Right lobe of liver (tissue), 6 donors: ENCODE measurements at regions not wholly inside any gene's neighbourhood (a gene's known extent, or its start where the extent isn't known, plus 50 kb on each side); places are given as distances from the start of the nearest gene placed in this dataset.

Experiments used
- ATAC-seq, 4 donors: fragments of 200-7000 bp; cut with Tn5 transposase; one replicate each; pipeline ENCODE4 v1.9.1; 2020; ENCODE audit warnings: mild to moderate bottlenecking in 4 of 4, moderate library complexity in 4 of 4
- DNase-seq, 3 donors: peaks; one replicate each; pipeline ENCODE4 v3.0.0-alpha.2; 2020
- H3K27ac ChIP-seq, 3 donors: fragments of 200-600 bp; one replicate each; pipeline ENCODE4 v1.8.0; 2022
- H3K27me3 ChIP-seq, 2 donors: fragments of 200-600 bp; one replicate each; pipeline ENCODE4 v1.8.0; 2022
- H3K36me3 ChIP-seq, 4 donors: fragments of 200-600 bp; sonication (generic) in 1 of 4; one replicate each; pipeline versions ENCODE4 v1.5.1 to v1.8.0; 2017 to 2022; ENCODE audit warnings: control low read depth in 1 of 4
- H3K4me1 ChIP-seq, 4 donors: fragments of 200-600 bp; sonication (generic) in 1 of 4; one replicate each; pipeline versions ENCODE4 v1.5.1 to v1.8.0; 2017 to 2022; ENCODE audit warnings: control low read depth in 1 of 4
- H3K4me3 ChIP-seq, 3 donors: fragments of 200-600 bp; one replicate each; pipeline ENCODE4 v1.8.0; 2022
- H3K9me3 ChIP-seq, 4 donors: fragments of 200-600 bp; sonication (generic) in 1 of 4; one replicate each; pipeline versions ENCODE4 v1.5.1 to v1.8.0; 2017 to 2022; ENCODE audit warnings: control low read depth in 1 of 4
- POLR2A ChIP-seq: fragments of 450-650 bp; IDR thresholded peaks from one replicate; pipeline ENCODE4 v1.6.1; 2017; ENCODE audit warnings: antibody characterized with exemption, mild to moderate bottlenecking
- WGBS: methylation state at CpG from one replicate; pipeline ENCODE4 v1.1.6; 2018; ENCODE audit warnings: low coverage, low lambda C conversion rate; ENCODE audit not compliant: insufficient coverage; ENCODE audit errors: missing lambda C conversion rate; 5-methylcytosine and 5-hydroxymethylcytosine counted together
- intact Hi-C, 2 donors: fragments of 100-400 bp; cut with DNase I; formaldehyde crosslinking; loops; one replicate each; pipeline versions ENCODE4 v1.11.2 to v1.14.1; 2022
- TF ChIP-seq, protein P1 (sequence below), 4 donors: fragments of 200-600 bp in 3 of 4; fragments of 450-650 bp in 1 of 4; IDR thresholded peaks; one replicate each; pipeline versions ENCODE4 v1.5.1 to v1.8.0; 2016 to 2022; ENCODE audit warnings: antibody characterized with exemption in 4 of 4, mild to moderate bottlenecking in 2 of 4
- donor health status: DM: no; HTN: yes; CAD: no.
- donor health status: DM: no; HTN: no; CAD: no.
- donor health status: DM: no; HTN: no; CAD: no.
- donor health status: DM: no; HTN: yes; CAD: no.
- donor health status: DM: no; HTN: yes; CAD: no.

DNA sequence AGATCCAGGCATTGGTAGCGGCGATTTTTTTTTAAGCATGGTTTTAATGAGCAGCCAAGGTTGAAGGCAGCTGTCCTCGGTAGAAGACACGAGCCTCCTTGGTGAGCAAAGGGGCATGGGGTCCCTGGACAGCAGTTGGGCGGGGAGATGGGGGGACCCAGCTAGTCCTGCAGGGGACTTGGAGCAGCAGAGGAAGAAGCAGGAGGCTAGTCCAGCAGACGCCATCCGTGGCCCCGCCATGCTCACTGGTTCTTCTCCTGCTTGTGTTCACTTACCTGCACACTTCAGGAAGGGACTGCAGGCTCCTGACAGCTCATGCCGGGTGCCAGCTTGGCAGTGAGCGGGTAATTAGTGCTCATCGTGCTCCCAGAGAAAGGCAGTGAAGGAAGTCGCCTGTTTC is 130.2 kb upstream of the CDH5 start:
- peak in 1 of 3 donors; percentile 38 for DNase-seq
- no peak overlapping the region for H3K4me3 ChIP-seq

DNA sequence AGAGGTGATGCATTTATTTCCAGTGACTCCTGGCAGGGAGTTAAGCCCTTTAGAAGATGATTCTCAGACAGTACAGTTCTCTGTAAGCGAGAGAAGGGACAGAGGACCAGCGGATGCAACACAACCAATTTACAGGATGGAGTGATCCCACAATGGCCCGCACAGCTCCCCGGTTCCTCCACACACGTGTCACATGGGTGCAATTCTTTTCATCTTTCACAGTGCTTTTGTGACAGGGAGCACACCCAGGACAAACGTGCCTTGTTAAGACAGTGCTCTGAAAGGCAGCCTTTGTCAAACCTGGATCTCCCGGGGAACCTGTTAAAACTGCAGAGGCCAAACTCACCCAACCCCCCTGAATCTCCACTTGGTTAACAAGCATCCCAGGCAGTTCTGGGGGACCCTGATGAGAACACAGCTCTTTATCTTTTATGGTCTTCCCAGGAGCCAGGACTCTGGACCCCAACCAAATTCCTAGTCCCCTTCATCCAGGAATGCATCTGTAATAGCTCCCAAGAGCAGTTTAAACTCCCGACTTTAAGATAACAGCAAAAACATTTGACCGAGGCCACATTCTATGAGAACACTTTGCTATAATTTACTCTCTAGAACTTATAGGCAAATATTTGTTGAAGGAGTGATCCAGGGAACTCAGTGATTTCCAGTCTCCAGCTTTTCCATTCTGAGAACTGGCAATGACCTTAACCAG is 134.9 kb upstream of the CDH5 start:
- Histone ChIP-seq H3K4me3 (no peak overlapping the region), H3K9me3 (no peaks in the 10 kb centered on the region), H3K4me1 (no peaks in the 10 kb centered on the region), H3K27ac (no peak overlapping the region), H3K36me3 (no peaks in the 10 kb centered on the region), H3K27me3 (no peaks in the 10 kb centered on the region)
- intact Hi-C loops: no loop called here
- TF ChIP-seq, protein P1, sequence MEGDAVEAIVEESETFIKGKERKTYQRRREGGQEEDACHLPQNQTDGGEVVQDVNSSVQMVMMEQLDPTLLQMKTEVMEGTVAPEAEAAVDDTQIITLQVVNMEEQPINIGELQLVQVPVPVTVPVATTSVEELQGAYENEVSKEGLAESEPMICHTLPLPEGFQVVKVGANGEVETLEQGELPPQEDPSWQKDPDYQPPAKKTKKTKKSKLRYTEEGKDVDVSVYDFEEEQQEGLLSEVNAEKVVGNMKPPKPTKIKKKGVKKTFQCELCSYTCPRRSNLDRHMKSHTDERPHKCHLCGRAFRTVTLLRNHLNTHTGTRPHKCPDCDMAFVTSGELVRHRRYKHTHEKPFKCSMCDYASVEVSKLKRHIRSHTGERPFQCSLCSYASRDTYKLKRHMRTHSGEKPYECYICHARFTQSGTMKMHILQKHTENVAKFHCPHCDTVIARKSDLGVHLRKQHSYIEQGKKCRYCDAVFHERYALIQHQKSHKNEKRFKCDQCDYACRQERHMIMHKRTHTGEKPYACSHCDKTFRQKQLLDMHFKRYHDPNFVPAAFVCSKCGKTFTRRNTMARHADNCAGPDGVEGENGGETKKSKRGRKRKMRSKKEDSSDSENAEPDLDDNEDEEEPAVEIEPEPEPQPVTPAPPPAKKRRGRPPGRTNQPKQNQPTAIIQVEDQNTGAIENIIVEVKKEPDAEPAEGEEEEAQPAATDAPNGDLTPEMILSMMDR (IDR thresholded peaks at IDR 0.05): no peak
- TF ChIP-seq POLR2A: no peak
- ATAC-seq (no peak), DNase-seq (peak in 1 of 3 donors; percentile 21)
- 20% methylated on average over 4 of the region's 9 CpGs for WGBS

More for the DNA sequence above, 130.2 kb upstream of the CDH5 start:
- no peak overlapping the region for H3K27ac ChIP-seq
- no peaks in the 10 kb centered on the region for H3K4me1 ChIP-seq
- H3K9me3 ChIP-seq: no peaks in the 10 kb centered on the region
- H3K27me3 ChIP-seq: no peaks in the 10 kb centered on the region
- TF ChIP-seq, protein P1 (IDR thresholded peaks at IDR 0.05): no peak
- no peak for TF ChIP-seq POLR2A
- WGBS: 72% methylated on average over 12 of the region's 12 CpGs
- intact Hi-C loops: no loop called here
- no peaks in the 10 kb centered on the region for H3K36me3 ChIP-seq
- no peak for ATAC-seq

DNA sequence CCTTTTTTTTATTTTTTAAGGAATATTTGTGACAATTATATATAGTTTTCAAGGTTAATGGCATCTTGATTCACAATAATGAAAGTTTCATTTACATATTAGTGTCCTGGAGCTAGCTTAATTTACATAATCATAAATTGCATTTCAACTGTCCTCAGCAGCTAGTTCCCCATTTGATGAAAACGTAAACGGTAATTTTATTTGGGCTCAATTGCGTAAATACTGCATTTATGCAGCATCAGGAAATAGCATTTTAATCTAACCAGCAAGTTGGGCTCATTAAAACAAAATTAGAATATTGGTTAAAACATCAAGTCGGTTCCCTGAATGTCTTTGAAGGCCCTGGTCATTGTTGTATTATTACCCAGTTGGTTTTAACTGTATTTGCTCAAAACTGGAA is 136.8 kb upstream of the CDH5 start:
- DNase-seq (no peak), ATAC-seq (no peak)
- no peak overlapping the region for H3K4me3 ChIP-seq
- TF ChIP-seq POLR2A: no peak
- TF ChIP-seq, protein P1 (IDR thresholded peaks at IDR 0.05): no peak
- H3K27me3 ChIP-seq: no peaks in the 10 kb centered on the region
- no peaks in the 10 kb centered on the region for H3K36me3 ChIP-seq
- intact Hi-C loops: no loop called here
- 63% methylated on average over 4 of the region's 4 CpGs for WGBS
- no peaks in the 10 kb centered on the region for H3K9me3 ChIP-seq
- H3K27ac ChIP-seq: no peak overlapping the region
- H3K4me1 ChIP-seq: no peaks in the 10 kb centered on the region

DNA sequence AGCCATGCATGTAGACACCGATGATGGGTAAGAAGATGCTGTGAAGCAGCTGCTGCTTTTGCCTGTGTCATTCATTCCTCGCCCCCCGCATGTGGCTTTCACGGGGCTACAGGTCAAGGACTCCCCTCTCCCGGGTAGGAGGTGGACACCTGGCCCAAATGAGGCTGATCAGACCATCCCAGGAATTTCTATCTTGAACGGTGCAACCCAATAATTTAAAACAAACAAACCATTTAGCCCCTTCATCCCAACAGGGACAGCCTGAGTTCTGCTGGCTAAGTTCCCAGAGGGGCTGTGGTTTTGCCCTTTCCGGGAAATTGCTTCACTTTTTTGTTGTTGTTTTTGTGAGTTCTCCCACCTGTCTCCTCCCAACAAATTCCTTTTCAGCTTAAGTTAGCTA is 137.7 kb upstream of the CDH5 start:
- DNase-seq (no peak), ATAC-seq (no peak)
- intact Hi-C loops: no loop called here
- TF ChIP-seq POLR2A: no peak
- TF ChIP-seq, protein P1 (IDR thresholded peaks at IDR 0.05): no peak
- Histone ChIP-seq H3K9me3 (no peaks in the 10 kb centered on the region), H3K27ac (no peak overlapping the region), H3K4me3 (no peak overlapping the region), H3K36me3 (no peaks in the 10 kb centered on the region), H3K4me1 (no peaks in the 10 kb centered on the region), H3K27me3 (no peaks in the 10 kb centered on the region)
- 39% methylated on average over 3 of the region's 7 CpGs for whole genome bisulfite sequencing
